ENCODE measurements at regions not wholly inside any gene's neighbourhood (a gene's known extent, or its start where the extent isn't known, plus 50 kb on each side); places are given as distances from the start of the nearest gene placed in this dataset.
A peak's percentile ranks its signal among the peaks of the same experiment; 100 is the strongest.
"Not testable (repeated sequence)": the region's sequence is repeated elsewhere in the genome, so short reads cannot be mapped to it uniquely, and the experiment has no call there.

GRCh38 chr10:47675577-47675976 is 87.8 kb downstream of the SYT15B start:
- H3K27ac ChIP-seq (ENCODE audit: low read depth, low read length); H3K9me3 ChIP-seq (ENCODE audit: control insufficient read depth, insufficient read depth, low read length); H3K4me3 ChIP-seq (ENCODE audit: low read depth, low read length); POLR2A ChIA-PET; H3K27me3 ChIP-seq (ENCODE audit: control insufficient read depth, insufficient read depth, low read length); DNase-seq (ENCODE audit: low read depth, low spot score); CTCF ChIA-PET: not testable (repeated sequence)

DNA sequence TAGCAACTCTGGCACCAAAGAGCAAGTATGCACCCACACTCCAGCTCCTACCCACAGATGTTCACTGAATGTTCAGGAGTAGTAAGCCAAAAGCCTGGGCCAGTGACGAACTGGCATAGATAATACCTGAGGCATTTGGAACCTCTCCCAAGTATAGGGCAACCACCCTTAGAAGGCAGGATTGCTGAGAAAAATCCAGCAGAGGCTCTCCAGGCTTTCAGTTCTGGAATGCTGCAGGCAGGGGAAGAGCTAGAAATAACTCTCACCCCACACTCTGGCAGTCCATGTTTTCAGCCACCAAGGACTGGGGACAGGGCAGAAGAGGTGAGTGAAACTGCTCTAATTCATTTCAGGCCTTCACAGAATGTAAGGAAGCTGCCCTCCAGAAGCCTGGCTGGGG is 90.3 kb downstream of the SYT15B start:
- DNase-seq (ENCODE audit: low read depth, low spot score); H3K9me3 ChIP-seq (ENCODE audit: control insufficient read depth, insufficient read depth, low read length); H3K4me3 ChIP-seq (ENCODE audit: low read depth, low read length); CTCF ChIA-PET; H3K27ac ChIP-seq (ENCODE audit: low read depth, low read length); POLR2A ChIA-PET; H3K27me3 ChIP-seq (ENCODE audit: control insufficient read depth, insufficient read depth, low read length): not testable (repeated sequence)

DNA sequence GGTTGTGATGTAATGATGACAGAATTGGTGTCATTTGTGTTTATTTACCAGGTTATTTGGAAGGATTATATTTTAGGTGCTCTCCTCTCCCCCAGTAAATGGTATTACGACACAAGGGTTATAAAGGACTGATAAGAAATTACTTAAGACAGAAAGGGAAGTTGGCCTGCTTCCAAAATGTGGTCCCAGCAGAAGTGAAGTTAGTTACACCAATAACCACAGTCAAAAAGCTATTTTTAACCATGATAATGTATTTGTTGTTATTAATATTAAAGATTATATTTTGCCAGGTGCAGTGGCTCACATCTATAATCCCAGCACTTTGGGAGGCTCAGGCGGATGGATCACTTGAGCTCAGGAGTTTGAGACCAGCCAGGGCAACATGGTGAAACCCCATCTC is 92.5 kb downstream of the SYT15B start:
- H3K27ac ChIP-seq (ENCODE audit: low read depth, low read length), result not testable (repeated sequence)

DNA sequence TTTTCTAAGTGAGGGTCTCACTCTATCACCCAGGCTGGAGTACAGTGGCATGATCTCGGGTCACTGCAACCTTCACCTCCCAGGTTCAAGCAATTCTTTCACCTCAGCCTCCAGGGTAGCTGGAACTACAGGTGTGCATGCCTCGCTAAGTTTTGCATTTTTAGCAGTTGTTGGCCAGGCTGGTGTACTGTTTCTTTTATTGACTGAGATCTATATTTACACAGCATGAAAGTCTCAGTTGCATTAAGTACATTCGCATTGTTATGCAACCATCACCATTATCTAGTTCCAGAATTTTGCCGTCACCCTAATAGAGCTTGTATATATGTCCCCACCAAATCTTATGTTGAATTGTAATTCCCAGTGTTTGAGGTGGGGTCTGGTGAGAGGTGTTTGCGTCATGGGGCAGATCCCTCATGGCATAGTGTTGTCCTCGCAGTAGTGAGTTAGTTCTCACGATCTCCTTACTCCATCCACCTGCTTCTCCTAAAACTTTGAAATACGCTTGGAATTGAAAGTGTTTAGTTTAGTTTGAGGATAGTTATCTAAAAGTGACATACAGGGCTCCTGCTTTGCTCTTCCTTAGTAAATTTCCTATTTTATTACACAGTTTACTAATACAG is 101.3 kb downstream of the SYT15B start:
- H3K4me3 ChIP-seq (ENCODE audit: low read depth, low read length); CTCF ChIA-PET; H3K27me3 ChIP-seq (ENCODE audit: control insufficient read depth, insufficient read depth, low read length); DNase-seq (ENCODE audit: low read depth, low spot score); H3K9me3 ChIP-seq (ENCODE audit: control insufficient read depth, insufficient read depth, low read length); POLR2A ChIA-PET; H3K27ac ChIP-seq (ENCODE audit: low read depth, low read length): not testable (repeated sequence)

More for the DNA sequence above, 92.5 kb downstream of the SYT15B start:
- H3K9me3 ChIP-seq (ENCODE audit: control insufficient read depth, insufficient read depth, low read length); H3K27me3 ChIP-seq (ENCODE audit: control insufficient read depth, insufficient read depth, low read length); H3K4me3 ChIP-seq (ENCODE audit: low read depth, low read length); DNase-seq (ENCODE audit: low read depth, low spot score); CTCF ChIA-PET; POLR2A ChIA-PET: not testable (repeated sequence)

DNA sequence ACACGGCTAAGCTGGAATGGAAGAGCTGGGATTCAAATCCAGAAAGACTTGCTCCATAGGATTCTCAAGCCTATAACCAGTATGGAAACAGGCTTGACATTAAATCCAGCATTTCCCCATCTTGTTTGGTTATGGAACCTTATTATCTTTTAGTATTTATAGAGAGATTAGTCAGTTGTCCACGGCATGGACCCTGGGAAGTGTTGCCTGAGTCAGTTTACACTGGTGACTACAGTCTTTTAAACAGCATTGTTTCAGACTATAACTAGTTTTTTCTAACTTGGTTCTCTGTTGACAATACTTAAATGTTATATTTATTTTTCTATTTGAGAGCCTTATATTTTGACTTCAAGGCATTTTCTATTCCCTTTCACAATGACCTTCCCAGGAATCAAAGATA is 106.7 kb downstream of the SYT15B start:
- H3K4me3 ChIP-seq (ENCODE audit: low read depth, low read length); CTCF ChIA-PET; POLR2A ChIA-PET; H3K27ac ChIP-seq (ENCODE audit: low read depth, low read length); H3K9me3 ChIP-seq (ENCODE audit: control insufficient read depth, insufficient read depth, low read length); DNase-seq (ENCODE audit: low read depth, low spot score); H3K27me3 ChIP-seq (ENCODE audit: control insufficient read depth, insufficient read depth, low read length): not testable (repeated sequence)

DNA sequence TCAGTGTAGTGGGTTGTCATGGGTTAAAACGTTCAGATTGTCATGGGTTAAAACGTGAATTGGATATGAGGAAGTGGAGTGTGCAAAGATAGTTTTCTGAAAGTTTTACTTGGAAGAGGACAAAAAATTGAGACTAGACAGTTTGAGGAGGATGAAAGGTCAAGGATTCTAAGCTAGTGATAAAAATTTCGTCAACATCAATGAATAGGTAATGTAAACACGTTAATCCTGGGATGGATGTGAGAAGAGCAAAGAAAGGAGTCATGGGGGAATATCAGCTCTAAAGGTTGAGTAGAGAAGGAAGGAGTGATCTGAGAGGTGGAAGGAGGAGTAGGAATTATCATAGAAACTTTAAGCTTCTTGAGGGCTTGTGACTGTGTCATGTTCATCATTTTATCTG is 109.2 kb downstream of the SYT15B start:
- H3K9me3 ChIP-seq (ENCODE audit: control insufficient read depth, insufficient read depth, low read length); H3K27ac ChIP-seq (ENCODE audit: low read depth, low read length); POLR2A ChIA-PET; H3K4me3 ChIP-seq (ENCODE audit: low read depth, low read length); DNase-seq (ENCODE audit: low read depth, low spot score); CTCF ChIA-PET; H3K27me3 ChIP-seq (ENCODE audit: control insufficient read depth, insufficient read depth, low read length): not testable (repeated sequence)

GRCh38 chr10:47648594-47648993 is 114.8 kb downstream of the SYT15B start:
- H3K27me3 ChIP-seq (ENCODE audit: control insufficient read depth, insufficient read depth, low read length); DNase-seq (ENCODE audit: low read depth, low spot score); H3K27ac ChIP-seq (ENCODE audit: low read depth, low read length); POLR2A ChIA-PET; H3K4me3 ChIP-seq (ENCODE audit: low read depth, low read length); H3K9me3 ChIP-seq (ENCODE audit: control insufficient read depth, insufficient read depth, low read length); CTCF ChIA-PET: not testable (repeated sequence)

DNA sequence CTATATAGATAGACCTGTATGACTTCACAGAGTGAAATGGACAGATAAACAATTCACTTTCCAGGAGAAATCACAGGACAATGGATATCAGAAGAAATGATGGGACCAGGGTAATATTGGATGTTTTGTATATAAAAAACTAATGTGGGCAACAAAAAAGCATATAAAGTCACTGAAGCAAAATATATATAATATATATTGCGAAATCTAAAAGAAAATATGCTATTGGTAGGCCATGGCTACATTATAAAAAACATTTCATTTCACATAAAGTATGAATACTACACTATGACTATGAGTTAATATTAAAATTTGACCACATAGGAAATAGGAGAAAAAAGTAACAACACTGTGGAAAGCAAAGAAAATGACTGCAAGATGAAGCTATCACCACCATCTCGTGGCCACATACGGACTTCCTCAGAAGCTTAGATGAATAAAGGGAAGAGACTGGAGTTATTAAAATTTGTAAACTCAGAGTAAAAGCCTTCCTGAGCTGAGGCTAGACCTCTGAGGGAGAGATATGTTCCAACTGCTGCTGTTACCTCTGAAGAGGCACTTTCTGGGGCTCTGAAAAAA is 115.8 kb downstream of the SYT15B start:
- H3K27me3 ChIP-seq (ENCODE audit: control insufficient read depth, insufficient read depth, low read length); H3K4me3 ChIP-seq (ENCODE audit: low read depth, low read length); H3K9me3 ChIP-seq (ENCODE audit: control insufficient read depth, insufficient read depth, low read length); POLR2A ChIA-PET; DNase-seq (ENCODE audit: low read depth, low spot score); CTCF ChIA-PET; H3K27ac ChIP-seq (ENCODE audit: low read depth, low read length): not testable (repeated sequence)

DNA sequence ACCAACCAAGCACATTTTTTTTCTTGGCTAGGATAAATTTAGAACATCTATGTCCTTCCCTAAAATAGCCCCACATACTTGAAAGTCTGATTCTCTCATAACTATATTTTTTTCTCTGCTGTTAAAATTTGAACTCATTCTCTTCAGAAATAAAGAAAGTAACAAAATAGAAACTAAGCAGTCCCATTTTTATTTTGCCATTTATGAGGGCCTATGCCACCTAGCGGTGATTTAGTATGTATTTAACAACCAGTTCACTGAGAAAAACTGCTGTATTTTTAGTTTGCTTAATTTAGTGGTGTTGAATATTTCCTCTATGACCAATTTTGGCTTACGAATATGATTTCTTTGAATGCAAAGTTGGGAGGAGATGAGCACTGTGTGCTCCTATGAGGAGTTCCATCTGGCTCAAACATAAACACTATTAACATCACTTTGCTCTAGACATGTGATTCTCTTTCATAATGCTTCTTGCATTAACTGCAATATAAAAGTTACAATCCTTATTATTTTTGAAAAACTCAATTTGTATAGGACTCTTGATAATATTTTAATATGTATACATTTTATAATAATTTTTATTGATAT is 116.6 kb downstream of the SYT15B start:
- TF ChIP-seq, protein P1, sequence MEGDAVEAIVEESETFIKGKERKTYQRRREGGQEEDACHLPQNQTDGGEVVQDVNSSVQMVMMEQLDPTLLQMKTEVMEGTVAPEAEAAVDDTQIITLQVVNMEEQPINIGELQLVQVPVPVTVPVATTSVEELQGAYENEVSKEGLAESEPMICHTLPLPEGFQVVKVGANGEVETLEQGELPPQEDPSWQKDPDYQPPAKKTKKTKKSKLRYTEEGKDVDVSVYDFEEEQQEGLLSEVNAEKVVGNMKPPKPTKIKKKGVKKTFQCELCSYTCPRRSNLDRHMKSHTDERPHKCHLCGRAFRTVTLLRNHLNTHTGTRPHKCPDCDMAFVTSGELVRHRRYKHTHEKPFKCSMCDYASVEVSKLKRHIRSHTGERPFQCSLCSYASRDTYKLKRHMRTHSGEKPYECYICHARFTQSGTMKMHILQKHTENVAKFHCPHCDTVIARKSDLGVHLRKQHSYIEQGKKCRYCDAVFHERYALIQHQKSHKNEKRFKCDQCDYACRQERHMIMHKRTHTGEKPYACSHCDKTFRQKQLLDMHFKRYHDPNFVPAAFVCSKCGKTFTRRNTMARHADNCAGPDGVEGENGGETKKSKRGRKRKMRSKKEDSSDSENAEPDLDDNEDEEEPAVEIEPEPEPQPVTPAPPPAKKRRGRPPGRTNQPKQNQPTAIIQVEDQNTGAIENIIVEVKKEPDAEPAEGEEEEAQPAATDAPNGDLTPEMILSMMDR (IDR thresholded peaks at IDR 0.05; ENCODE audit: low read depth, low read length), result peak; percentile 42
- DNase-seq (ENCODE audit: low read depth, low spot score); CTCF ChIA-PET; H3K9me3 ChIP-seq (ENCODE audit: control insufficient read depth, insufficient read depth, low read length); H3K4me3 ChIP-seq (ENCODE audit: low read depth, low read length); H3K27me3 ChIP-seq (ENCODE audit: control insufficient read depth, insufficient read depth, low read length); H3K27ac ChIP-seq (ENCODE audit: low read depth, low read length); POLR2A ChIA-PET: not testable (repeated sequence)

DNA sequence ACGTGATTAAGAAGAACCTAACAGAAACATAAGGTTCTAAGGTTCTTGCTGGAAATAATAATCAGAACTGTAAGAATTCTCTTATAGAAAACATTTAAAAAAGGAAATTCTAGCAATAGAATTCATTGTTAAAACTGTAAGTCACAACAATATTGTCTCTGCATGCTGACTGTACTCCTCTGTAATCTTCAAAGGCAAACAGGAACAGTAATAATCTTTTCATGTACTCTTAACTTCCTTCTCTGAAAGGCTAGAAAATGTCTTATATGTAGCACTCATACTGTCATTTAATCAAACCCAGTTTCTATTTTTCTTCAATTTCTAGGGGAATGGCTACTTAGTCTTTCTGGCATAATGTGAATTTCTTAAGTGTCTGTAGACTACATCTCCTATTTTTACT is 103.5 kb upstream of the AGAP9 start:
- CTCF ChIA-PET; POLR2A ChIA-PET; DNase-seq (ENCODE audit: low read depth, low spot score): not testable (repeated sequence)

DNA sequence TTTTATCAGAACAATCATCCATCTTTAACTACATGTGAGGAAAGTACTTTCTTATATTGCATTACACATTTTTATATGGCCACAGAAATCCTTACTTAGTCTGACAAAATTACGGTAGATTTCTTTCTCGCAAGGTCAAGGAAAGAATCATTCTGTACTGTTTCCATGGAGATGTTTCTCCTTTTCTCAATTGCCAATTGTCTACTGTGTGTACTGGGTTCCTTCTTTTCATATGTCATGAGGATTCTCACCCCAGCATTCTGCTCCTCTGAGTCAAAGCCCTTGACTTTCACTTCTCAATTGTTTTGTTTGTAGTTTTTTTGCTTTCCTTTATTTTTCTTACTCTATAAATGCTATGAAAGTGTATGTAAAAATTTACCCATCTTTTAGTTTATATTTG is 99.3 kb upstream of the AGAP9 start:
- H3K9me3 ChIP-seq (ENCODE audit: control insufficient read depth, insufficient read depth, low read length); CTCF ChIA-PET; H3K27me3 ChIP-seq (ENCODE audit: control insufficient read depth, insufficient read depth, low read length); DNase-seq (ENCODE audit: low read depth, low spot score); POLR2A ChIA-PET; H3K27ac ChIP-seq (ENCODE audit: low read depth, low read length); H3K4me3 ChIP-seq (ENCODE audit: low read depth, low read length): not testable (repeated sequence)

More for the DNA sequence above, 103.5 kb upstream of the AGAP9 start:
- not testable (repeated sequence) for H3K27ac ChIP-seq (ENCODE audit: low read depth, low read length); H3K4me3 ChIP-seq (ENCODE audit: low read depth, low read length); H3K27me3 ChIP-seq (ENCODE audit: control insufficient read depth, insufficient read depth, low read length); H3K9me3 ChIP-seq (ENCODE audit: control insufficient read depth, insufficient read depth, low read length)

Measured in AG04450 (cell line).